Thyroid gland (tissue), 4 donors: ENCODE measurements at regions not wholly inside any gene's neighbourhood (a gene's known extent, or its start where the extent isn't known, plus 50 kb on each side); places are given as distances from the start of the nearest gene placed in this dataset.

Experiments
- CTCF ChIP-seq, 6 experiments: fragments of 200-600 bp in 3 of 6; fragments of 450-650 bp in 3 of 6; sonication (generic) in 3 of 6; IDR thresholded peaks; one replicate each; pipeline ENCODE4 v1.5.1; 2016 to 2019; ENCODE audit warnings: antibody characterized with exemption in 6 of 6, mild to moderate bottlenecking in 2 of 6, inconsistent platforms in 1 of 6, moderate library complexity in 1 of 6
- POLR2A ChIP-seq, 2 donors: fragments of 450-650 bp; IDR thresholded peaks; one replicate each; pipeline ENCODE4 v1.6.1; 2017; ENCODE audit warnings: antibody characterized with exemption in 2 of 2, mild to moderate bottlenecking in 2 of 2, moderate library complexity in 1 of 2

- TF ChIP-seq CTCF (IDR thresholded peaks at IDR 0.05) (no peak), POLR2A (IDR thresholded peaks at IDR 0.05) (no peak)
Measured at GRCh38 chr13:22120646-22121045, 449.8 kb downstream of the FGF9 start.
